HG03025 (cell line): ENCODE measurements at regions not wholly inside any gene's neighbourhood (a gene's known extent, or its start where the extent isn't known, plus 50 kb on each side); places are given as distances from the start of the nearest gene placed in this dataset.
A peak's percentile ranks its signal among the peaks of the same experiment; 100 is the strongest.
"Not testable (repeated sequence)": the region's sequence is repeated elsewhere in the genome, so short reads cannot be mapped to it uniquely, and the experiment has no call there.

ENCODE experiments used
- ATAC-seq: cut with Tn5 transposase; IDR thresholded peaks from one replicate; pipeline ENCODE4 v1.9.1; 2021; ENCODE audit warnings: mild to moderate bottlenecking, moderate library complexity; ENCODE audit not compliant: unreplicated experiment, low FRiP score

- ATAC-seq = not testable (repeated sequence)
Measured at GRCh38 chr12:102672212-102672611, 191.8 kb upstream of the IGF1 start.

GRCh38 chr12:102669056-102669455, 188.7 kb upstream of the IGF1 start:
- no peak for ATAC-seq

- ATAC-seq = not testable (repeated sequence)
Measured at GRCh38 chr12:102666176-102666575, 185.8 kb upstream of the IGF1 start.

GRCh38 chr12:102659200-102659911, 179.0 kb upstream of the IGF1 start:
- ATAC-seq = no peak

- ATAC-seq = no peak
Measured at GRCh38 chr12:102653406-102653805, 173.0 kb upstream of the IGF1 start.

- ATAC-seq = peak; percentile 68
Measured at GRCh38 chr12:102652645-102653313, 172.4 kb upstream of the IGF1 start.

GRCh38 chr12:102645968-102646367, 165.6 kb upstream of the IGF1 start:
- ATAC-seq = no peak

GRCh38 chr12:102643879-102644575, 163.7 kb upstream of the IGF1 start:
- no peak for ATAC-seq

GRCh38 chr12:102642199-102642598, 161.8 kb upstream of the IGF1 start:
- no peak for ATAC-seq

- not testable (repeated sequence) for ATAC-seq
Measured at GRCh38 chr12:102640658-102641057, 160.3 kb upstream of the IGF1 start.

GRCh38 chr12:102638777-102639176, 158.4 kb upstream of the IGF1 start:
- no peak for ATAC-seq

- no peak for ATAC-seq
Measured at GRCh38 chr12:102633981-102634605, 153.7 kb upstream of the IGF1 start.

- no peak for ATAC-seq
Measured at GRCh38 chr12:102631274-102631673, 150.9 kb upstream of the IGF1 start.

- ATAC-seq = no peak
Measured at GRCh38 chr12:102629262-102629888, 149.0 kb upstream of the IGF1 start.

- no peak for ATAC-seq
Measured at GRCh38 chr12:102625819-102626218, 145.5 kb upstream of the IGF1 start.

GRCh38 chr12:102622618-102623017, 142.3 kb upstream of the IGF1 start:
- ATAC-seq = no peak

- no peak for ATAC-seq
Measured at GRCh38 chr12:102618197-102618877, 138.0 kb upstream of the IGF1 start.

GRCh38 chr12:102616692-102617091, 136.3 kb upstream of the IGF1 start:
- ATAC-seq = no peak

GRCh38 chr12:102611995-102612394, 131.6 kb upstream of the IGF1 start:
- no peak for ATAC-seq

- no peak for ATAC-seq
Measured at GRCh38 chr12:102609996-102610395, 129.6 kb upstream of the IGF1 start.
